GM19240 (cell line): ENCODE measurements at regions not wholly inside any gene's neighbourhood (a gene's known extent, or its start where the extent isn't known, plus 50 kb on each side); places are given as distances from the start of the nearest gene placed in this dataset.
"Not testable (repeated sequence)": the region's sequence is repeated elsewhere in the genome, so short reads cannot be mapped to it uniquely, and the experiment has no call there.

Source experiments
- DNase-seq: peaks from one replicate; pipeline ENCODE4 v3.0.0; 2011; ENCODE audit warnings: low spot score; ENCODE audit not compliant: insufficient read length

DNA sequence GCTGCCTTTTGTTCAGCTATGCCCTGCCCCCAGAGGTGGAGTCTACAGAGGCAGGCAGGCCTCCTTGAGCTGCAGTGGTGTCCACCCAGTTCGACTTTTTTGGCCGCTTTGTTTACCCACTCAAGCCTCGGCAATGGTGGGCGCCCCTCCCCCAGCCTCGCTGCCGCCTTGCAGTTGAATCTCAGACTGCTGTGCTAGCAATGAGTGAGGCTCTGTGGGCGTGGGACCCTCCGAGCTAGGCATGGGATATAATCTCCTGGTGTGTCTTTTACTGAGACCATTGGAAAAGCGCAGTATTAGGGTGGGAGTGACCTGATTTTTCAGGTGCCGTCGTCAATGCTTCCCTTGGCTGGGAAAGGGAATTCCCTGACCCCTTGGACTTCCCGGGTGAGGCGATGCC, 279.3 kb downstream of the PTH2R start:
- not testable (repeated sequence) for DNase-seq

DNA sequence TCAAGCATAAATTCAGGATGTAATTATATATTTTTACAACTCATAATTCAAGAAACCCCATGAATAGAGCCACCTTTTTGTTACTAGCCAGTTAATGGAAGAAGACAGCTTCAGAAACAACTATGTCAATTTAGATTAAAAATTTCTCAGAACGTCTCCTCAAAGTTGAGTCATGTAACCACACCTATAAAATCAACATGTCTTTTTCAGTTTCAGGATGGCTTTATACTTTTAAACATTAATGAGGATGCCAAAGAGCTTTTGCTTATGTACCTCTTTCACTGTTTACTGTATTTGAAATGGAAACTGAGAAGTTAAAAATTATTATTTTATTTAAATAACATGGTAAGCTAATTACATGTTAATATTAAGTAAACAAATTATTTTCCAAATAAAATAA, 280.1 kb downstream of the PTH2R start:
- no peak for DNase-seq

DNA sequence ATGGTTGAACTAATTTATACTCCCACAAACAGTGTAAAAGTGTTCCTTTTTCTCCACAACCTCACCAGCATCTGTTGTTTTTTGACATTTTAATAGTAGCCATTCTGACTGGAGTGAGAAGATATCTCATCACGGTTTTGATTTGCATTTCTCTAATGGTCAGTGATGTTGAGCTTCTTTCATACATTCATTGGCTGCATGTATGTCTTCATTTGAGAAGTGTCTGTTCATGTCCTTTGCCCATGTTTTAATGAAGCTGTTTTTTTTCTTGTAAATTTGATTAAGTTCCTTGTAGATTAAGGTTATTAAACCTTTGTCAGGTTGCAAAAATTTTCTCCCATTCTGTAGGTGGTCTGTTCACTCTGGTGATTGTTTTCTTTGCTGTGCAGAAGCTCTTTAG, 281.1 kb downstream of the PTH2R start:
- DNase-seq: not testable (repeated sequence)

DNA sequence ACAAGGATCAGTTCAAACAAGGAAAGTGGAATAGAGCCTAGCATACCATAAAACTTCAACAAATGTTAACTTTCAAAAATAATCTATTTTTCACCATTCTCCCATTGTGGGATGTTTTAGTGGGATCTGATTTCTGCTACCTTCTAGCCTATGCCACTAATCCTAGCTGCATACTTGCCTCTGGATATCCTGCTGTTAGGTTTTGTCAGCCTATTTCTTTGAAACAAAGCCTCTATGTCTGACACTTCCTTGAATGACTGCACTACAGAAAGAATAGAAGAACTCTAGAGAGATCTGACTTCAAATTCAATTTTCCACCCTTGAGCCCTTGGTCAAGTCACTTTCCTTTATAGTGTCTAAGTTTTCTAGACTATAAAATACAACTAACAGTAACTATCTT, 291.5 kb downstream of the PTH2R start:
- no peak for DNase-seq

DNA sequence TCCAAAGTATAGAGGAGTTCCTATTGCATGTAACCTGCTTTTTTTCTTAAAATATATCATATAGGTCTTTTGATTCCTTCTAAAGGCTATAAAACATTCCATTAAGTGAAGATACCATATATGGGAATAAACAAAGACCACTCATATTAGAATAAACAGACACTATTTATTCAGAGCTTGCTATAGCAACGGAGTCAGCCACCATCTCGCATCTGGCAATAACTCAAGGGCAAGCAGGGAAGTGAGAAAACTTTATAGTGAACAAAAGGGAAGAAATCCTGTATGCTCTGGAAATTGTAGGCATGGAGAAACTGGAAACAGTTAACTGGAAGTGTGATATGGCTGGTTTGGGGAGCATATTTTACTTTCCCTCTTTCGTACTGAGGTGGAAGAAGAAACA, 301.9 kb downstream of the PTH2R start:
- no peak for DNase-seq

DNA sequence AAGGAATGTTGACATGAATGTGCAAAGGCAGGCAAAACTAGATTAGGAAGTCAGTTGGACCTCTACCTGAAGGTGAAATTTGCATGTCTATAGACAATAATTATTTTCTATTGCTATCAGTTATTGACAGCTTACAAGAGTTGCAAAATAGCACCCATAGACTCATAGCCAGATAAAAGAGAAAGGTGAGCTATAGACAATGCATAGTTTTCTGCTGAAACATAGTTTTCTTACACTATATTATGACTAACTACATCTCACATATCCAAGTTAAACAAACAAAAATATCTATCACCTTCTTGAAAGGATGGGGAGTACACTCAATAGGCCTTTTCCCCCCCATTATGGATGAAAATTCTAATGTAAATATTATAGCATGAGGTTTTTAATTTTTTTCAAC, 305.0 kb downstream of the PTH2R start:
- no peak for DNase-seq

DNA sequence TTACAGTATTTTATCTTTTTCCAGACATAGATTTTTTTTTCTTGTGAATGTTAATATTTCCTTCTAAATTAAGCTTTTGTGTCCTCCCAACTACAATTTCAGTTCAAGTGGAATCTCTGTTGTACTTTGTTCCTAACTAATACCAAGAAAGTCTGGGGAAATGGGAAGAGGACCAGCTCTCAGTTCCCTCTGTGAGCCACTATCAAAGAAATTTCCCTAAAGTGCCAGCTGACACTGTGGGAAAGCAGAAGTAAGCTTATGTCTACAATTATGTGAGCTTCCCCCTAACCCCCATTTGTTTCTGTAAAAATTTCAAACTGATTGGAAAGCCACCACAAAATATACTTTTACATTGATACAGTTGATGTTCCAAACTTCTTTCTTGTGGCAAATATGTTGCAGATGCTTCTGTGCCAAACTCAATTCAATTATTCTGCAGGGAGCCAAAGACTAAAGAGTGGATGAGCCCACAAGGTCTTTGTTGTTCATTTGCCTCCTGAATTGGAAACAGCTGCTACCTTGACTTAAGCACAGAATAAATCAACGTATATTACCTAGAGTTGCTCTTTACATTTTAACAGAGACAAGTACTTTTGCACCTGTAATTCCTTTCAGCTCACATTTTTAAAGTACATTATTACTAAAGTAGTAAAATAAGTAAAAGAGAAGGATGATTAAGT, 306.6 kb downstream of the PTH2R start:
- DNase-seq: no peak

DNA sequence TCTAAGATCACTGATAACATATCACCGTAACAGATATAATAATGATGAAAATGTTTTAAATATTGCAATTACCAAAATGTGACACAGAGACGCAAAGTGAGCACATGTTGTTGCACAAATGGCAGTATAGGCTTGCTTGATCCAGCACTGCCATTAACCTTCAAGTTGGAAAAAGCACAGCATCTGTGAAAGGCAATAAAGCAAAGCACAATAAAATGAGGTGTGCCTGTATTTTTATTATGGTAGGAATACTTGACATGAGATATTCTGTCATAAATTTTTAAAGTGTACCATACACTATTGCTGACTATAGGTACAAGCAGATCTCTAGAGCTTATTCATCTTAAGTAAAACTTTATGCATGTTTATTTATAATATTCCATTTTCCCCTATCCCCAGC, 312.2 kb downstream of the PTH2R start:
- no peak for DNase-seq

DNA sequence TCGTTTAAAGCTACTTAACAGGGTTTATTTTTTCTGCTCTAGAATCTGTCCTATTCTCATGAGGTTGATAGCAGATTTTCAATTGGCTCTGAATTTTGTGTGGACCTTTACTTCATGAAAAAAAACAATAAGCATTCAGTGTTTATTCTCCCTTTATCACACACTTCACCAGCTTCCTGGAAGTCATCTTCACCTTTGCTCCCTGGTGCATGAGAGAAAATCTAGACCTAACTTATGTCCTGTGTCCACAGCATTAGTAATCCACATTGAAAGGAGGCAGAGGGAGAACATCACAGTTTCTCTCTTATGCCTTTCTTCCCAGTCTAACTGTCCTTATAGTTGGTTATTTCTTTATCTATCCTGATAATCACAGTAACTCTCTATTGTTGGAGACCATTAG, 316.1 kb downstream of the PTH2R start:
- DNase-seq: no peak

DNA sequence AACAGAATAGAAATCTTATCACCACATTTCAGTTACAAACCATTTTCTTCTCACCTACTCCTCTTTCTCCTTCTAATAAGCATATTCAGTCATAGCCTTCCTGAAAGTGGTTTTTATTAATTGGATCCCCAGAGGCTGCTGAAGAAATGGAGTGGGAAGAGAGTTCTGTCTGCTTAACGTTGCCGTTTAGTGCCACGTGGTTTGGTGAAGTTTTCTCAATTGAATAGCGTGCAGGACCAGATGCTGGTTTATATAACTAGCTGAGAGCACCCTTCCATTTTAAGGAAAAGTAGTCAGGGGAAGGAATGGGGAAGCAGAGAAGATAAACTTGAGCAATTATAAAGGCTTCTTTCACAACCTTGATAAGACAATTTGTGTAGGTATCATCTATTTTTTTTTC, 318.7 kb downstream of the PTH2R start:
- no peak for DNase-seq

DNA sequence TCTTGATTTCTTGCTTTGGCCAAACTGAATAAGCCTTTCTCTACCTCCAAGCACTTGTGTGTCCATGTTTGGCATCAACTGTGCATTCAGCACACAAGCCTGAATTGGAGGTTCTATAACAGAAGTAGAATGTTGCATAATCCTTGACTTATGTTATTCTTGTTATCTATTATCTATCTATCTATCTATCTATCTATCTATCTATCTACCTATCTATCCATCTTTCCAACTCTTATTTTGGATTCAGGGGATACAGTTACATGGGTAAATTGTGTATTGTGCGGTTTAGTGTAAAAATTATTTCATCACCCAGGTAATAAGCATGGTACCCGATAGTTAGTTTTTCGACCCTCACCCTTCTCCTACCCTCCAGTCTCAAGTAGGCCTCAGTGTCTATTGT, 319.6 kb downstream of the PTH2R start:
- no peak for DNase-seq

DNA sequence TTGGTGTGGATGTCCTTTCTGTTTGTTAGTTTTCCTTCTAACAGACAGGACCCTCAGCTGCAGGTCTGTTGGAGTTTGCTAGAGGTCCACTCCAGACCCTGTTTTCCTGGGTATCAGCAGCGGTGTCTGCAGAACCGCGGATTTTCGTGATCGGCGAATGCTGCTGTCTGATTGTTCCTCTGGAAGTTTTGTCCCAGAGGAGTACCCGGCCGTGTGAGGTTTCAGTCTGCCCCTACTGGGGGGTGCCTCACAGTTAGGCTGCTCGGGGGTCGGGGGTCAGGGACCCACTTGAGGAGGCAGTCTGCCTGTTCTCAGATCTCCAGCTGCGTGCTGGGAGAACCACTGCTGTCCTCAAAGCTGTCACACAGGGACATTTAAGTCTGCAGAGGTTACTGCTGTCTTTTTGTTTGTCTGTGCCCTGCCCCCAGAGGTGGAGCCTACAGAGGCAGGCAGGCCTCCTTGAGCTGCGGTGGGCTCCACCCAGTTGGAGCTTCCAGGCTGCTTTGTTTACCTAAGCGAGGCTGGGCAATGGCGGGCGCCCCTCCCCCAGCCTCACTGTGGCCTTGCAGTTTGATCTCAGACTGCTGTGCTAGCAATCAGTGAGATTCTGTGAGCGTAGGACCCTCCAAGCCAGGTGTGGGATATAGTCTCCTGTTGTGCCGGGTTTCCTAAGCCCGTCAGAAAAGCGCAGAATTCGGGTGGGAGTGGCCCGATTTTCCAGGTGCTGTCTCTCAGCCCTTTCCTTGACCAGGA, 345.2 kb downstream of the PTH2R start:
- not testable (repeated sequence) for DNase-seq

DNA sequence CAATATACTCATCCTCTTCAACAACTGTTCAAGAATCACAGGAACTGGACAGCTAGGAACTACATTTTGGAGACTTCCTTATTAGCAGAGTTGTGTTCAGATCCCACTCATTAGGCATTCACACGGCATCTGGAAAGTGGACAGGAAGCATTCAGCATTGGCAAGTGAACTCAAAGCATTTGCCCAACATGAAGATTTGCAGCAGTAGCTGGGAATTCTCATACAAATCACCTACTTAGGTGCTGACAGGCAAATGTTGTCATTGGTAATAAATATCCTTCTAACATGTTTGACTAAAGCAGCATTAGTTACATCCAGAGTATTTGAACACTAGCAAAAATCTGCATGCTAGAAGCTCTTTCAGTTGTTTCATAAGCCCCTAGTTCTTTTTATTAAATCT, 350.8 kb downstream of the PTH2R start:
- no peak for DNase-seq

DNA sequence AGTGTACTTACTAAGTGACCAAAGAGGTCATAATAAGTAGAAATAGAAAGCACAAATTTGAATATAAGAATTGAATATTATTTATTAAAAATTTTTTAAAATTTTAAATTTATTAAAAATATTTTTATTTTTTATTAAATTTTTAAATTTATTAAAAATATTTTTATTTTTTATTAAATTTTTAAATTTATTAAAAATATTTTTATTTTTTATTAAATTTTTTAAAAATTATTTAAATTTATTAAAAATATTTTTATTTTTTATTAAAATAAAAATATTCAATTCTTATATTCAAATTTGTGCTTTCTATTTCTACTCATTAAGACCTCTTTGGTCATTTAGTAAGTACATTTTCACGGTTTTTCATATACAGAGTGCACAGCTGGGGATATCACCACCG, 366.5 kb downstream of the PTH2R start:
- not testable (repeated sequence) for DNase-seq

DNA sequence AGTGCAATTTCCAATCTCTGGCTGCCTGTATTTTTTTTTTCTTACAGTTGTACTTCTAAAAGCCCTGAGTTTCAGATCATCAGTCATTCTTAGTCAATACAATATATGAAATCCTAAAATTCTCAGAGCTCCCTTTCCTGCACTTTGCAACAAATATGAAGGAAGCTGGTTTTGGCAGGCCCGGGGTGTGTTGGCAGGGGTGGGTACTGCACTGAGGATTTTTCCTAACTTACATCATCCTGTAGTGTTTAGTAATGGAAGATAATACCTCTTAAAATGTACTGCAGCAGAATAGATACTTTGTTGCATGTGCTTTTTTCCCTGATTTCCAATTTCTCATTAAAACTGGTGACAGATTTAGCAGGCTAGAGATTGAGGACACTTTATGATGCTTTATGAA, 374.6 kb downstream of the PTH2R start:
- no peak for DNase-seq

DNA sequence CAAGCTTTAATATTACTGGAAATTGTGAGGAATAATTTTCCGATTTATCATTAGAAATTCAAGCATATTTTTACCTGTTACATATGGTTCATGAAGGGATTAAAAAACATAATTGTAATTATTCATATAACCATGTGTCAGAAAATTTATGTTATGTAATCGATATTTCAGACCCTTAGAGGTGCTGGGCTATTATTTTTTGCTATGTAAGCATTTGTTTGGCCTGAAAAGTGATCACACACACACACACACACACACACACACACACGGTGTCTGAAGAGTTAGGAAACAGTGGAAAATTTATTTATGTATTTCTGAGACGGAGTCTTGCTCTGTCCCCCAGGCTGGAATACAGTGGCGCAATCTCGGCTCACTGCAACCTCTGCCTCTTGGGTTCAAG, 375.5 kb downstream of the PTH2R start:
- DNase-seq: no peak

DNA sequence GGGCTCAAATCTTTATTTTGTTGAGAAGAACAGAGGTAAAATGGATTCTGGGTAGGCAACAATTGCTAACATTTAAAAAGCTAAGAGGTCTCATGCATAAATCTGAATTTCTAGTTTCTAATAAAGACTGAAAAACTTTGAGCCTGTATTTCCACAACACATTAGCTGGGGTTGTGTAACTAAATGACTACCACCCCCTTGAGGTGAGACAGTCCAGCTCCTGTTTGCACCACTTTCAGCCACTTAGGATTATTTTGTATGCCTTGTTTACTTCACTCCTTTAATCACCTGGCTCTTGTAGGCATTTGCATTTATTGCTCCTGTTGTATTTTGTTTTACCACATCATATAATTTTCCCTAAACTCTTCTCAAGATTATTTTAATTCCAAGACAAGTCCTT, 376.6 kb downstream of the PTH2R start:
- no peak for DNase-seq

DNA sequence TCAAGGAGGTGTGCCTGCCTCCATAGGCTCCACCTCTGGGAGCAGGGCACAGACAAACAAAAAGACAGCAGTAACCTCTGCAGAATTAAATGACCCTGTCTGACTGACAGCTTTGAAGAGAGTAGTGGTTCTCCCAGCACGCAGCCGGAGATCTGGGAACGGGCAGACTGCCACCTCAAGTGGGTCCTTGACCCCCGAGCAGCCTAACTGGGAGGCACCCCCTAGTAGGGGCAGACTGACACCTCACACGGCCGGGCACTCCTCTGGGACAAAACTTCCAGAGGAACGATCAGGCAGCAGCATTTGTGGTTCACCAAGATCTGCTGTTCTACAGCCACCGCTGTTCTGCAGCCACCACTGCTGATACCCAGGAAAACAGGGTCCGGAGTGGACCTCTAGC, 378.2 kb downstream of the PTH2R start:
- DNase-seq: not testable (repeated sequence)

DNA sequence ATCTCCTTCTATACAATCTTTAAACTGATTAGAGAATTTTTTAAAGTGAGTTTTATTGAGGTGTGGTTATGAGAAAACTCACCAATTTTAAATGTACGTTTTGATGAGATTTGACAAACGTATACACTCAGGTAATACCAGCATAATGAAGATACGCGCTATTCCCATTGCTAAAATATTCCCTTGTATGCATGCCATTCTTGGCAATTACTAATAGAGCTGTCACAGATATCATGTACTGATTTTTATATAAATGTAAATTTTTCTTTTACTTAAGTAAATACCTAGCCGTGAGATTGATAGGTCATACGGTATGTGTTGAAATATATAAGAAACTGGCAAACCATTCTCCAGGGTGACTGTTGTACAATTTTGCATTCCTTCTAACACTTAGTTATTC, 384.7 kb downstream of the PTH2R start:
- no peak for DNase-seq

DNA sequence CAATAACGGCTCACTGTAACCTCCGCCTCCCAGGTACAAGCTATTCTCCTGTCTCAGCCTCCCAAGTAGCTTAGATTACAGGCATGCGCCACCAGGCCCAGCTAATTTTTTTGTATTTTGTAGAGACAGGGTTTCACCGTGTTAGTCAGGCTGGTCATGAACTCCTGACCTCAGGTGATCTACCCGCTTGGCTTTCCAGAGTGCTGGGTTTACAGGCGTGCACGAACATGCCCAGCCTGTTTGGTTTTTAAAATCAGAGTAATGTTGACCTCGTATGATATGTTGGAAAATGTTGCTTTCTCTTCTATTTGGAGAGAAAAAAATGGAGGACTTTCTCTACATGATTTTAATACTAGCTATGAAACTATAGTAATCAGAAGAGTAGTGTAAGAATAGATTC, 386.2 kb downstream of the PTH2R start:
- DNase-seq: no peak

DNA sequence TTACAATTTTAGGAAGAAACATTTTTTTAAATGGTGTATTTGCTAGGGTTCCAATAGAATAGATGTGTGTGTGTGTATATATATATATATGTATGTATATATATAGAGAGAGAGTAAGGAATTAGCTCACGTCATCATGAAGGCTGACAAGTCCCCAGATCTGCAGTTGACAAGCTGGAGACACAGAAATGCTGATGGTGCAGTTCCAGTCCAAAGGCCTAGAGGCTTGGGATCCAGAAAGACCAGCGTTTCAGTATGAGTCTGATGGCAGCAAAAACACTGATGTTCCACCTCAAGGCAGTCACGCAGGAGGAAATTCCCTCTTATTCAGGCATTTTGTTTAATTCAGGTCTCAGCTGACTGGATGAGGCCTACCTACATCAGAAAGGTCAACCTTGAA, 386.8 kb downstream of the PTH2R start:
- DNase-seq: no peak

DNA sequence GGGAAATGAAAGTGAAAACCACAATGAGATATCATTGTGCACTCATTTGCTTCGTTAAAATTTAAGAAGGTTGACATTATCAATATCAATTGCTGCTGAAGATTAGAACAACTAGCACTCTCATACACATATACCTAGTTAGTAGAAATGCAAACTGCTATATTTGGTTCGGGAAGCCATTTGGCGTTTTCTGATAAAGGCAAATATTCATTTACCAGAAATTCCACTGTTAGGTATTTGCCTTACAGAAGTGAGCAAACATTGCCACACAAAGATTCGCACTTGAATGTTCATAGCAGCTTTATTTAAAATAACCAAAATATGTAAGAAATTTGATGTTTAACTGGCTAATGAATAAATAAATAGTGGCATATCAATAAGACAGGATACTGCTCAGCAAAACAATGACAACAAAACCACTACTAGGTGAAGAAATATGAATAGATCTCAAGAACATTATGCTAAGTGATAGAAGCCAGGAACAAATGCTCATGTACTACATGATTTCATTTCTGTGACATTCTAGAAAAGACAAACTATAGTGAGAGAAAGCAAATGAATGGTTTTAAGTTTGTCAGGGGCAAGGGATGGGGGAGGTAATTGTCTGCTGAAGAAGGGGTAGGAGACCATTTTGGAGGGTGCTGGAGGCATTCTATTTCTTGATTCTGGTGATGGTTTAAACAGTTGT, 387.8 kb downstream of the PTH2R start:
- DNase-seq: no peak

DNA sequence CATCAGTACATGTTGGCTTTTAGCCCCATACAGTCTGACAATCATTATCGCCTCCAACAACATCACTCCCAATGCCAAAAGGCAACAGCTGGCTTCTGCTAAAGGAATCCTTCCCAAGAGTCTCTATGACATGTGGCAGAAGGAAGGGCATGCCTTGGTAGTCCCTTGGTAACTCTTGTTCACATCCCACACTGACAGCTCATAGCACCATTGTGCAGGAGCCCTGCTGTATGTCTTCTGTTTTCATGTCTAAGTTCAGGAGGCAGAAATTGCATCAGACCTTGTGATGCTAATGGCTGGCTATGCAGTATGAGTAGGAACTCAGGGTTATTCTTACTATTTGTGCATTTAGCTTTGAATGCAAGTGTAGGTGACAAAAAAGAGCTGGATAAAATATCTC, 392.1 kb downstream of the PTH2R start:
- no peak for DNase-seq
